Endothelial cell of umbilical vein (primary cell): ENCODE measurements at regions not wholly inside any gene's neighbourhood (a gene's known extent, or its start where the extent isn't known, plus 50 kb on each side); places are given as distances from the start of the nearest gene placed in this dataset.

Experiments
- BruUV-seq: library from RNA; stranded (reverse); fragments of 400-500 nt; replicated peaks from 2 replicates; lab custom pipeline; 2021; lab: Mats Ljungman, UMichigan
- CTCF ChIA-PET: fragments of 300-600, 350-600 bp; sonication (Branson Sonifier 250); formaldehyde crosslinking; loops from one replicate; lab custom pipeline; 2021; ENCODE audit warnings: antibody characterized with exemption, inconsistent platforms; lab: Charles Lee
- POLR2A ChIA-PET: fragments of 300-600, 350-600 bp; sonication (Branson Sonifier 250); formaldehyde crosslinking; loops from one replicate; lab custom pipeline; 2021; ENCODE audit warnings: antibody characterized with exemption, inconsistent platforms; lab: Charles Lee
- DNase-seq: peaks from one replicate; pipeline ENCODE4 v3.0.0-alpha.2; 2011; ENCODE audit warnings: low read depth, low spot score
- FAIRE-seq: peaks from 2 replicates; lab custom pipeline; 2011; peaks lifted over from hg19 to GRCh38; lab: Jason Lieb, UNC
- H2AFZ ChIP-seq: 2 replicates; pipeline ENCODE4 v1.6.0; 2012; ENCODE audit warnings: low read depth, low read length, control low read depth, inconsistent platforms
- H3K27ac ChIP-seq: 2 replicates; pipeline ENCODE4 v1.5.1; 2011; ENCODE audit warnings: low read depth, mild to moderate bottlenecking, control low read depth, low read length, moderate library complexity; ENCODE audit not compliant: insufficient read depth
- H3K27me3 ChIP-seq, 2 experiments: 2 replicates each; pipeline versions ENCODE4 v1.6.0 to v1.6.1; 2011; ENCODE audit warnings: low read length in 2 of 2, mixed read lengths in 1 of 2; ENCODE audit not compliant: control insufficient read depth in 2 of 2, insufficient read depth in 2 of 2
- H3K36me3 ChIP-seq, 2 experiments: 2 replicates in 1 of 2; 3 replicates in 1 of 2; pipeline ENCODE4 v1.5.1; 2011; ENCODE audit warnings: low read length in 2 of 2, mild to moderate bottlenecking in 1 of 2, moderate library complexity in 1 of 2; ENCODE audit not compliant: control insufficient read depth in 2 of 2, insufficient read depth in 2 of 2; ENCODE audit errors: extremely low read depth in 1 of 2
- H3K4me1 ChIP-seq: 3 replicates; pipeline ENCODE4 v1.5.1; 2011; ENCODE audit warnings: mild to moderate bottlenecking, low read length; ENCODE audit not compliant: control insufficient read depth, insufficient read depth; ENCODE audit errors: extremely low read depth
- H3K4me2 ChIP-seq: 2 replicates; pipeline ENCODE4 v1.6.1; 2011; ENCODE audit warnings: low read length, control low read depth, mixed read lengths; ENCODE audit not compliant: insufficient read depth
- H3K4me3 ChIP-seq, 3 experiments: fragments of 200-600 bp in 1 of 3; sonication (generic), shearing (Covaris generic) in 1 of 3; replicated peaks in 1 of 3; 2 replicates each; pipeline ENCODE4 v1.5.1; 2011 to 2016; ENCODE audit warnings: control low read depth in 3 of 3, low read length in 3 of 3, mild to moderate bottlenecking in 2 of 3, inconsistent platforms in 1 of 3, low read depth in 1 of 3, moderate library complexity in 1 of 3; ENCODE audit not compliant: insufficient read depth in 1 of 3
- H3K79me2 ChIP-seq: 2 replicates; pipeline ENCODE4 v1.6.0; 2012; ENCODE audit warnings: low read length, inconsistent platforms; ENCODE audit not compliant: control insufficient read depth, insufficient read depth
- H3K9ac ChIP-seq: replicated peaks from 2 replicates; pipeline ENCODE3; 2011; ENCODE audit warnings: low read length, control low read depth; ENCODE audit not compliant: insufficient read depth; ENCODE audit errors: extremely low read depth
- H3K9me1 ChIP-seq: replicated peaks from 3 replicates; pipeline ENCODE4 v1.6.0; 2011; ENCODE audit warnings: mild to moderate bottlenecking, low read length; ENCODE audit not compliant: control insufficient read depth, insufficient read depth; ENCODE audit errors: extremely low read depth
- H3K9me3 ChIP-seq: replicated peaks from 2 replicates; pipeline ENCODE4 v1.5.1; 2012; ENCODE audit warnings: low read length, inconsistent platforms; ENCODE audit not compliant: control insufficient read depth, insufficient read depth
- H4K20me1 ChIP-seq: replicated peaks from 2 replicates; pipeline ENCODE3; 2011; ENCODE audit warnings: mild to moderate bottlenecking, low read length; ENCODE audit not compliant: control insufficient read depth, insufficient read depth; ENCODE audit errors: extremely low read depth
- CTCF ChIP-seq, 2 donors: IDR thresholded peaks; 1 replicate in 1 of 2; 2 replicates in 1 of 2; pipeline ENCODE4 v1.5.1; 2011; ENCODE audit warnings: low read length in 2 of 2, mild to moderate bottlenecking in 2 of 2, moderate library complexity in 2 of 2, control low read depth in 1 of 2, inconsistent platforms in 1 of 2, low read depth in 1 of 2; ENCODE audit not compliant: insufficient read depth in 1 of 2; ENCODE audit errors: extremely low read depth in 1 of 2
- EZH2 ChIP-seq: IDR thresholded peaks from 2 replicates; pipeline ENCODE4 v1.6.1; 2012; ENCODE audit warnings: borderline replicate concordance, low read depth, mild to moderate bottlenecking, moderate library complexity, low read length, inconsistent platforms; ENCODE audit not compliant: severe bottlenecking
- FOS ChIP-seq: IDR thresholded peaks from 2 replicates; pipeline ENCODE4 v1.6.1; 2011; ENCODE audit warnings: mild to moderate bottlenecking, low read length, moderate library complexity, borderline replicate concordance; ENCODE audit not compliant: insufficient read depth
- JUN ChIP-seq: IDR thresholded peaks from 2 replicates; pipeline ENCODE4 v1.6.1; 2011; ENCODE audit warnings: borderline replicate concordance, low read depth; ENCODE audit not compliant: insufficient read length, insufficient read depth
- MAX ChIP-seq: IDR thresholded peaks from 2 replicates; pipeline ENCODE4 v1.6.1; 2011; ENCODE audit not compliant: insufficient read depth, insufficient read length
- POLR2AphosphoS5 ChIP-seq: IDR thresholded peaks from 2 replicates; pipeline ENCODE4 v1.6.1; 2012; ENCODE audit warnings: low read depth, mild to moderate bottlenecking, control low read depth, low read length, moderate library complexity; ENCODE audit not compliant: insufficient read depth
- dilution Hi-C: fragments of 300-500 bp; cut with MboI; formaldehyde crosslinking; loops from one replicate; pipeline ENCODE4 v1.15.0; 2019; ENCODE audit warnings: low sequenced_read_pairs; ENCODE audit not compliant: extremely low pct_ligation_motif_present
- intact Hi-C: fragments of 100-400 bp; cut with micrococcal nuclease; formaldehyde crosslinking; loops from one replicate; pipeline ENCODE4 v1.10.0; 2022

DNA sequence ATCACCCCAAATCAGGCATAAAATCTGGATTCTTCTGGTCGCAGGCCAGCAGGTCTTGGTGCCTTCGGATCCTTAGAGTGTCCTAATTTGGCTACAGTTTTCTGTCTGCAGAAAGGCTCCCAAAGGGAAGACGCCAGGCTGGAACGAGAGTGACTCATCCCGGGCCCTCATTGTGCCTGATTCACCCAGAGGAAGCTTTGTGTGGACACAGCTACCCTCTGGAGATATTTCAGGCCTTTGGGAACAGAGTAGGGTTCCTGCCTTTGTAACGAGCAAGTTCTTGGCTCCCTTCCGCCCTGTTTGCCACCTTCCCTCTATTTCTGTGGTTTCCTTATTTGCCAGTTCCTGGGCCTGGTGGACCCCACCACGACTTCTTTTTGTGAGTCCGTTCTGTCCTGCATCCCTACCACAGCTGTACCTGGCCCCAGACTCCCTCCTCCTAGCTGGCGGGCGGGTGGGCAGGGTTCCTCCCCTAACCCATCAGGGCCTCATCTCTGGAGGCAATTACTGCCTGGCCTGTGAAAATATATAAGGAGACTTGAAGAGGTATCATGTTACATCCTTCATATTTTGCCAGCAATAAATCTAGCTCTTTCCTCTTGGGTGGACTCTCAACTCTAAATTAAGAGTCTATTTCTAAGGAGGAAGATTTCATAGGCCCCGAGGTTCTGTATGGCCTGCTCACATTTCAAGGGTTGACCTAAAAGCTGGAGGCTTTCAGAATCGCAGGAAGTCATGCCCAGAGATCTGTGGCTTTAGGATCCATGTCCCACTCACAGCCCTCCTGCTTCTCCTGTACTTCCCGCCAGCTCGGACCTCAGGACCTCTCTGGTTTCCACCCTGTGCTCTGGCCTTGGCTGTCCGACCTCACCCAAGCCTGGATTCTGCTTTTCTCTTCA lies 219.2 kb upstream of the ZNF32 start:
- TF ChIP-seq JUN, result peak; percentile 72
- no peak for TF ChIP-seq MAX
- TF ChIP-seq FOS, result peak; percentile 96
- peak; percentile 50 for TF ChIP-seq POLR2AphosphoS5
- TF ChIP-seq EZH2, result no peak
- TF ChIP-seq CTCF (IDR thresholded peaks at IDR 0.05; ENCODE audit: extremely low read depth in 1 of 2, insufficient read depth in 1 of 2, low read depth in 1 of 2, low read length in 2 of 2), result no peak
- BruUV-seq, result TSS peak; percentile 53
- Histone ChIP-seq H3K27me3 (no peaks in the 10 kb centered on the region), H4K20me1 (no peaks in the 10 kb centered on the region), H3K4me2 (peak overlapping the region; percentile 31), H3K79me2 (no peaks in the 10 kb centered on the region), H3K27ac (peak overlapping the region; percentile 35), H3K4me3 (no peak overlapping the region), H3K36me3 (no peaks in the 10 kb centered on the region), H3K9me3 (no peaks in the 10 kb centered on the region), H3K9me1 (no peaks in the 10 kb centered on the region), H2AFZ (peak overlapping the region; percentile 50), H3K4me1 (peaks cover 37% of the 10 kb centered on the region), H3K9ac (peak overlapping the region; percentile 1)
- ChIA-PET POLR2A (no interaction called here), CTCF (interaction anchor here (1.0 to 3.8 kb wide), 5 partner anchors 10 to 178 kb away, joined by 3 to 25 read pairs (median 7); no protein-coding TSS in a partner anchor)
- peak; percentile 66 for DNase-seq
- peak; percentile 95 for FAIRE-seq
- dilution Hi-C loops (no loop called here), intact Hi-C loops (loop anchor here (1.0 kb wide), 1 partner anchor 22 kb away; no protein-coding TSS in a partner anchor)
